Activated CD4-positive, alpha-beta memory T cell treated with anti-CD3 and anti-CD28 coated beads, Interleukin-2, amount 10 ng/mL, durations not matched to agents 7 days and 5 days (primary cell): ENCODE measurements at regions not wholly inside any gene's neighbourhood (a gene's known extent, or its start where the extent isn't known, plus 50 kb on each side); places are given as distances from the start of the nearest gene placed in this dataset.

Experiments
- CTCF ChIA-PET: fragments of 350-600 bp; sonication (Branson Sonifier 250); formaldehyde crosslinking; loops from one replicate; lab custom pipeline; 2021; ENCODE audit warnings: antibody characterized with exemption, inconsistent platforms; lab: Charles Lee
- POLR2A ChIA-PET: fragments of 350-600 bp; sonication (Branson Sonifier 250); formaldehyde crosslinking; loops from one replicate; lab custom pipeline; 2021; ENCODE audit warnings: antibody characterized with exemption; lab: Charles Lee
- DNase-seq: peaks from one replicate; pipeline ENCODE4 v3.0.0-alpha.2; 2020
- H3K27ac Mint-ChIP-seq: one replicate; pipeline ENCODE4 v1.8.0; 2021; ENCODE audit warnings: mild to moderate bottlenecking, mixed read lengths
- H3K27me3 Mint-ChIP-seq: one replicate; pipeline ENCODE4 v1.8.0; 2021; ENCODE audit warnings: mixed read lengths
- H3K36me3 Mint-ChIP-seq: one replicate; pipeline ENCODE4 v1.8.0; 2021; ENCODE audit warnings: low read depth, mixed read lengths
- H3K4me1 Mint-ChIP-seq: one replicate; pipeline ENCODE4 v1.8.0; 2021; ENCODE audit warnings: mixed read lengths
- H3K4me3 Mint-ChIP-seq: one replicate; pipeline ENCODE4 v1.8.0; 2021; ENCODE audit warnings: mild to moderate bottlenecking, mixed read lengths
- H3K9me3 Mint-ChIP-seq: one replicate; pipeline ENCODE4 v1.8.0; 2021; ENCODE audit warnings: mixed read lengths

GRCh38 chr11:128355558-128355957, 231.8 kb downstream of the ETS1 start:
- no peak overlapping the region for H3K4me3 Mint-ChIP-seq
- peaks cover 10% of the 10 kb centered on the region for H3K4me1 Mint-ChIP-seq
- H3K36me3 Mint-ChIP-seq: peaks cover 11% of the 10 kb centered on the region
- no peaks in the 10 kb centered on the region for H3K9me3 Mint-ChIP-seq
- H3K27ac Mint-ChIP-seq: no peak overlapping the region
- H3K27me3 Mint-ChIP-seq: peaks cover 3% of the 10 kb centered on the region
- ChIA-PET CTCF (interaction anchor here (1.3 kb wide), 1 partner anchor 32 kb away, joined by 3 read pairs; no protein-coding TSS in a partner anchor), POLR2A (no interaction called here)
- no peak for DNase-seq

GRCh38 chr11:128354476-128354875, 232.9 kb downstream of the ETS1 start:
- ChIA-PET CTCF (interaction anchor here (1.3 kb wide), 1 partner anchor 31 kb away, joined by 3 read pairs; no protein-coding TSS in a partner anchor), POLR2A (no interaction called here)
- DNase-seq: no peak
- H3K36me3 Mint-ChIP-seq: peaks cover 11% of the 10 kb centered on the region
- no peak overlapping the region for H3K27ac Mint-ChIP-seq
- H3K4me1 Mint-ChIP-seq: peaks cover 21% of the 10 kb centered on the region
- H3K4me3 Mint-ChIP-seq: no peak overlapping the region
- H3K9me3 Mint-ChIP-seq: no peaks in the 10 kb centered on the region
- H3K27me3 Mint-ChIP-seq: peaks cover 3% of the 10 kb centered on the region

GRCh38 chr11:128351168-128351567, 236.2 kb downstream of the ETS1 start:
- Mint-ChIP-seq H3K36me3 (peaks cover 11% of the 10 kb centered on the region), H3K27ac (no peak overlapping the region), H3K4me3 (no peak overlapping the region), H3K4me1 (peaks cover 37% of the 10 kb centered on the region), H3K9me3 (peaks cover 1% of the 10 kb centered on the region), H3K27me3 (no peaks in the 10 kb centered on the region)
- DNase-seq: no peak
- ChIA-PET POLR2A (interaction anchor here (0.8 to 1.1 kb wide), 3 partner anchors 17 to 101 kb away, joined by 3 read pairs; no protein-coding TSS in a partner anchor), CTCF (interaction anchor here (1.0 to 2.4 kb wide), 3 partner anchors 9 to 62 kb away, joined by 4 to 5 read pairs (median 4); no protein-coding TSS in a partner anchor)

- peaks cover 50% of the 10 kb centered on the region for H3K4me1 Mint-ChIP-seq
- no peak overlapping the region for H3K27ac Mint-ChIP-seq
- POLR2A ChIA-PET: interaction anchor here (1.0 to 10.1 kb wide), 4 partner anchors 11 to 32 kb away, joined by 3 to 146 read pairs (median 4); no protein-coding TSS in a partner anchor
- no peak overlapping the region for H3K4me3 Mint-ChIP-seq
- H3K27me3 Mint-ChIP-seq: no peaks in the 10 kb centered on the region
- peaks cover 1% of the 10 kb centered on the region for H3K9me3 Mint-ChIP-seq
- peaks cover 11% of the 10 kb centered on the region for H3K36me3 Mint-ChIP-seq
- CTCF ChIA-PET: interaction anchor here (1.1 kb wide), 1 partner anchor 26 kb away, joined by 3 read pairs; no protein-coding TSS in a partner anchor
- no peak for DNase-seq
These were observed 237.6 kb downstream of the ETS1 start for GRCh38 chr11:128349650-128350299.

- H3K4me1 Mint-ChIP-seq: peaks cover 74% of the 10 kb centered on the region
- peaks cover 8% of the 10 kb centered on the region for H3K36me3 Mint-ChIP-seq
- H3K4me3 Mint-ChIP-seq: no peak overlapping the region
- DNase-seq: no peak
- no peak overlapping the region for H3K27ac Mint-ChIP-seq
- H3K9me3 Mint-ChIP-seq: peaks cover 1% of the 10 kb centered on the region
- H3K27me3 Mint-ChIP-seq: no peaks in the 10 kb centered on the region
- ChIA-PET POLR2A (interaction anchor here (3.3 to 10.1 kb wide), 2 partner anchors 20 to 56 kb away, joined by 14 to 146 read pairs; no protein-coding TSS in a partner anchor), CTCF (interaction anchor here (0.7 to 2.1 kb wide), 2 partner anchors 10 to 112 kb away, joined by 3 to 4 read pairs; no protein-coding TSS in a partner anchor)
These were observed 240.6 kb downstream of the ETS1 start for GRCh38 chr11:128346804-128347203.

- ChIA-PET POLR2A (interaction anchor here (0.7 to 10.1 kb wide), 9 partner anchors 19 to 384 kb away, joined by 3 to 146 read pairs (median 4); no protein-coding TSS in a partner anchor), CTCF (interaction anchor here (0.6 to 2.4 kb wide), 3 partner anchors 15 to 43 kb away, joined by 3 to 5 read pairs (median 4); no protein-coding TSS in a partner anchor)
- Mint-ChIP-seq H3K9me3 (peaks cover 1% of the 10 kb centered on the region), H3K4me3 (no peak overlapping the region), H3K27ac (peak overlapping the region; percentile 50), H3K4me1 (peaks cover 82% of the 10 kb centered on the region), H3K36me3 (peaks cover 6% of the 10 kb centered on the region), H3K27me3 (no peaks in the 10 kb centered on the region)
- DNase-seq: no peak
These were observed 242.0 kb downstream of the ETS1 start for GRCh38 chr11:128345316-128345715.

GRCh38 chr11:128343870-128344269, 243.5 kb downstream of the ETS1 start:
- POLR2A ChIA-PET: interaction anchor here (1.0 to 10.1 kb wide), 13 partner anchors 17 to 385 kb away, joined by 3 to 146 read pairs (median 4); no protein-coding TSS in a partner anchor
- Mint-ChIP-seq H3K36me3 (peaks cover 6% of the 10 kb centered on the region), H3K27me3 (no peaks in the 10 kb centered on the region), H3K9me3 (peaks cover 1% of the 10 kb centered on the region), H3K4me1 (peaks cover 82% of the 10 kb centered on the region), H3K4me3 (peak overlapping the region; percentile 1), H3K27ac (peak overlapping the region; percentile 96)
- DNase-seq: no peak
- CTCF ChIA-PET: interaction anchor here (1.1 to 4.5 kb wide), 5 partner anchors 20 to 160 kb away, joined by 3 to 35 read pairs (median 5); no protein-coding TSS in a partner anchor

GRCh38 chr11:128343135-128343514, 244.2 kb downstream of the ETS1 start:
- peaks cover 1% of the 10 kb centered on the region for H3K9me3 Mint-ChIP-seq
- H3K4me3 Mint-ChIP-seq: peak overlapping the region; percentile 13
- H3K4me1 Mint-ChIP-seq: peaks cover 81% of the 10 kb centered on the region
- H3K27me3 Mint-ChIP-seq: no peaks in the 10 kb centered on the region
- peaks cover 6% of the 10 kb centered on the region for H3K36me3 Mint-ChIP-seq
- ChIA-PET CTCF (interaction anchor here (1.1 to 4.5 kb wide), 8 partner anchors 8 to 161 kb away, joined by 3 to 35 read pairs (median 6); no protein-coding TSS in a partner anchor), POLR2A (interaction anchor here (1.0 to 10.1 kb wide), 22 partner anchors 9 to 287 kb away, joined by 3 to 146 read pairs (median 4); no protein-coding TSS in a partner anchor)
- H3K27ac Mint-ChIP-seq: peak overlapping the region; percentile 96
- DNase-seq: no peak

GRCh38 chr11:128342511-128343134, 244.7 kb downstream of the ETS1 start:
- CTCF ChIA-PET: interaction anchor here (1.2 to 4.5 kb wide), 11 partner anchors 9 to 180 kb away, joined by 3 to 35 read pairs (median 5); no protein-coding TSS in a partner anchor
- H3K27ac Mint-ChIP-seq: peak overlapping the region; percentile 96
- peaks cover 79% of the 10 kb centered on the region for H3K4me1 Mint-ChIP-seq
- peaks cover 1% of the 10 kb centered on the region for H3K9me3 Mint-ChIP-seq
- DNase-seq: peak; percentile 79
- peak overlapping the region; percentile 65 for H3K4me3 Mint-ChIP-seq
- H3K36me3 Mint-ChIP-seq: peaks cover 6% of the 10 kb centered on the region
- no peaks in the 10 kb centered on the region for H3K27me3 Mint-ChIP-seq
- POLR2A ChIA-PET: interaction anchor here (1.0 to 10.1 kb wide), 30 partner anchors 9 to 287 kb away, joined by 3 to 146 read pairs (median 5); no protein-coding TSS in a partner anchor

GRCh38 chr11:128341280-128342248, 245.8 kb downstream of the ETS1 start:
- ChIA-PET POLR2A (interaction anchor here (0.6 to 10.1 kb wide), 32 partner anchors 8 to 184 kb away, joined by 3 to 146 read pairs (median 5); no protein-coding TSS in a partner anchor), CTCF (interaction anchor here (1.2 to 4.5 kb wide), 10 partner anchors 10 to 181 kb away, joined by 3 to 35 read pairs (median 5); no protein-coding TSS in a partner anchor)
- Mint-ChIP-seq H3K27ac (peak overlapping the region; percentile 96), H3K9me3 (no peaks in the 10 kb centered on the region), H3K4me3 (peak overlapping the region; percentile 65), H3K27me3 (no peaks in the 10 kb centered on the region), H3K4me1 (peaks cover 75% of the 10 kb centered on the region), H3K36me3 (peaks cover 6% of the 10 kb centered on the region)
- DNase-seq: peak; percentile 74

- ChIA-PET CTCF (interaction anchor here (1.8 kb wide), 1 partner anchor 14 kb away, joined by 6 read pairs; no protein-coding TSS in a partner anchor), POLR2A (interaction anchor here (0.8 to 1.6 kb wide), 5 partner anchors 12 to 137 kb away, joined by 3 to 9 read pairs (median 5); no protein-coding TSS in a partner anchor)
- no peaks in the 10 kb centered on the region for H3K27me3 Mint-ChIP-seq
- DNase-seq: no peak
- no peak overlapping the region for H3K4me3 Mint-ChIP-seq
- peaks cover 6% of the 10 kb centered on the region for H3K36me3 Mint-ChIP-seq
- peaks cover 63% of the 10 kb centered on the region for H3K4me1 Mint-ChIP-seq
- no peaks in the 10 kb centered on the region for H3K9me3 Mint-ChIP-seq
- peak overlapping the region; percentile 69 for H3K27ac Mint-ChIP-seq
These were observed 247.6 kb downstream of the ETS1 start for GRCh38 chr11:128339792-128340191.
